22Rv1 (cell line): ENCODE measurements at regions not wholly inside any gene's neighbourhood (a gene's known extent, or its start where the extent isn't known, plus 50 kb on each side); places are given as distances from the start of the nearest gene placed in this dataset.

Source experiments
- H3K27ac ChIP-seq: fragments of 450-650 bp; 2 replicates; pipeline ENCODE4 v1.5.1; 2017
- ZFX ChIP-seq: fragments of 450-650 bp; IDR thresholded peaks from 2 replicates; pipeline ENCODE4 v1.6.1; 2017; ENCODE audit warnings: antibody characterized with exemption, borderline replicate concordance
- TF ChIP-seq, protein P1 (sequence below): fragments of 450-650 bp; IDR thresholded peaks from 2 replicates; pipeline ENCODE4 v1.5.1; 2017; ENCODE audit warnings: mild to moderate bottlenecking

DNA sequence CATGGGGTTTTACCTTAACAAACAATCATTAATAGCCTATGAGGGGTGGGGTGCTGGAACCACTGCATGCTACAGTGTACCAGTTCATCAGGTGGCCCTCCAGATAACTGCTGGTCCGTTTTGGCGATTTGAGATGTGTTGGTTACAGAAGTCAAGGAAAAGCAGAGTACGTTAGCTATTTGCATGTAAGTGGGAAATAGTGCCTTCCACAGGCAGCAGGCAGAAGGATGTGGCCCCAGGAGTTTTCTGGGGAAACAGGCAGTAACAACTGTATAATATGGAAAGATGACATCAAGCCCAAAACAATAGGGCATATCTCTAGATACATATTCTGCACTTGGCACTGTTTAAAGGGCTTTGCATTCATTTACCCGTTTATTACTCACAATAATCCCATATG, 245.7 kb downstream of the COL4A1 start:
- TF ChIP-seq, protein P1, sequence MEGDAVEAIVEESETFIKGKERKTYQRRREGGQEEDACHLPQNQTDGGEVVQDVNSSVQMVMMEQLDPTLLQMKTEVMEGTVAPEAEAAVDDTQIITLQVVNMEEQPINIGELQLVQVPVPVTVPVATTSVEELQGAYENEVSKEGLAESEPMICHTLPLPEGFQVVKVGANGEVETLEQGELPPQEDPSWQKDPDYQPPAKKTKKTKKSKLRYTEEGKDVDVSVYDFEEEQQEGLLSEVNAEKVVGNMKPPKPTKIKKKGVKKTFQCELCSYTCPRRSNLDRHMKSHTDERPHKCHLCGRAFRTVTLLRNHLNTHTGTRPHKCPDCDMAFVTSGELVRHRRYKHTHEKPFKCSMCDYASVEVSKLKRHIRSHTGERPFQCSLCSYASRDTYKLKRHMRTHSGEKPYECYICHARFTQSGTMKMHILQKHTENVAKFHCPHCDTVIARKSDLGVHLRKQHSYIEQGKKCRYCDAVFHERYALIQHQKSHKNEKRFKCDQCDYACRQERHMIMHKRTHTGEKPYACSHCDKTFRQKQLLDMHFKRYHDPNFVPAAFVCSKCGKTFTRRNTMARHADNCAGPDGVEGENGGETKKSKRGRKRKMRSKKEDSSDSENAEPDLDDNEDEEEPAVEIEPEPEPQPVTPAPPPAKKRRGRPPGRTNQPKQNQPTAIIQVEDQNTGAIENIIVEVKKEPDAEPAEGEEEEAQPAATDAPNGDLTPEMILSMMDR = no peak
- TF ChIP-seq ZFX = no peak
- H3K27ac ChIP-seq = no peak overlapping the region

DNA sequence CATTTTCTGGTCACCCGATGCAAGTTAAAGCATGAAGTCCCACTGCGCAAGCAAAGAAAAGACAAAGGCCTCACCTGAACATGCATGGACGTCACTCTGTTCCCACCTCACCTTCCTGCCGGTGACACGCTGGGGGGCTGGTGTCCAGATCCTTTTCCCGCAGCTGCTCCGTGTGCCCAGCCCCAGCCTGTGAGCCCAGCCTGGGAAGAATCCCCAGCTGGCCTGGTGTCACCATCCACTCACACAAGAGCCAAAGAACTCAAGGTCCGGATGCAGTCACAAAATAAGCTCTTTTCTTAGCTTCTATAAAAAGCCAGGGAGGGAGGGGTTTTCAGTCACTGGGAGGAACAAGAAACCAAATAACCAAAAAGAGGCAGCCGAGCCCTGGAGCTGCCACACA, 249.9 kb downstream of the COL4A1 start:
- no peak for TF ChIP-seq ZFX
- TF ChIP-seq, protein P1 = no peak
- no peak overlapping the region for H3K27ac ChIP-seq

DNA sequence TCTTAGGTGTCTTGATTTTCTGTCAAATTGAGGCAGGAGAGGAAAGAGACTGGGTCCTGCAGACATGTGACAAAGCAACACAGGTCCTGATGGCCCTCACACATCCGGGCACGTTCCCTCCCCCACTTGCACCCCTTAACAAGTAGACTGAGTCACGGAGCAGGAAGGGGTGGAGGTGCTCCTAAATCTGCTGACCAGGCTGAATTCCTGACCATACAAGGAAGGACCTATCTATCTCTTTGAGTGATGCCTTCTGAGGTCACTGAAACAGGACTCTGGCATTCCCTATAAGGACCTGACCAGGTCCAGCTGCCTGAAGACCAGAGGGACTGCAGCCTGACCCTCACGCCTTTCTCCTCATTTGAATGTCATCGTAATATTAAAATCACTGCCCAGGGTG, 250.3 kb downstream of the COL4A1 start:
- H3K27ac ChIP-seq = no peak overlapping the region
- TF ChIP-seq, protein P1 = no peak
- no peak for TF ChIP-seq ZFX

DNA sequence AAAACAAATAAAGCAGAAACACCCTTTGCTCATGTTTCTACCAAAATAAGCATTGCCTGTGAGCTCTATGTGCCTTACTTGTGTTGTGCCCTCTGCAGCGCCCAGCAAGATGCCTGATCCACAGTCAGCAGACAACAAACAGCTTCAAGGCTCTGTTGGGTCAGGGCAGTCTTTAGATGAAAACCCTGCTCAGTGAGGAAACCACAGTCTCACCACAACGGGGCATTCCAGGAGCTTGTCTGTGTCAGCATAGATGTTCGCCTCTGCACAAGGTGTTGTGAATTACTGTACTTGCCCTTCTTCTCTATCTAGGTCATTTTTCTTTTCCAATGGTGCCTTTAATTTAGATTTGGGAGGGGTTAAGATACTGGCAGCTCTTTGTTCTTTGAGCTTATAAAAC, 251.9 kb downstream of the COL4A1 start:
- no peak overlapping the region for H3K27ac ChIP-seq
- TF ChIP-seq, protein P1 = no peak
- no peak for TF ChIP-seq ZFX

DNA sequence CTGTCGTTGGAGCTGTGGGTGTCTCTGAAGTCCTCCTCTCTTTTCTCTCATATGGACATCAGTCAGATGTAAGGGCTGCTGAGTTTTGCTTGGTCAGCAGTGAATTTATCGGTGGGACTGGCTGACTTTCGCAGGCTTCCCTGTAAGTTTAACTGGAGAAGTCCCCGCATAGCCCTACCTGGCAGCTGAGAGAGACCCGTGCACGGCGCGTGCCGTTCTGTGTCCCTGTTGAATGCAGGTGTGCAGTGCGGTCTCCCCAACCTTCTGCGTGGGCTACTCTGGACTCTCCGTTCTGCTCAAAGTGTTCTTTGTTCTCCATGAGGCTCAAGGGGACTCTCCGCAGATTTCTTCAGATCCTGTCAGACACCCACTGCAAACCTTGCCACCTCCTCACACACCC, 252.9 kb downstream of the COL4A1 start:
- no peak overlapping the region for H3K27ac ChIP-seq
- TF ChIP-seq, protein P1 = no peak
- TF ChIP-seq ZFX = no peak

DNA sequence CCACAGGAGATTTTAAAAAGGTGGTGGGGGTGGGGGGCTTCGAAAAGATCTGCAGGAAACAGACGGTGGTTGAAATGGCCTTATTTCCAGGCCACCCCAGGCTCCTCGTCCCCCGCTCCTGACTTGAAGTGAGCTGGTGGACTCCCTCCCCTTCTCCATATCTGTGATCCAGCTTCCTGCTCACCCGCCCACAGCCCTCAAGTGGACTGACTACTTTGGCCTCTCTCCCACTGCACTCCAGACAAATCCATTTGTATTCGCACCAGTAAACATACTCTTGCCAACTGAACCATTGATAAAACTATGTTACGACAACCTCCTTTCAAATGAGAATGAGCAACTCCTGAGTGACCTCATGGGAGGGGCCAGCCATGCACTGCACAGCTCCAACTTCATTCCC, 259.5 kb downstream of the COL4A1 start:
- TF ChIP-seq ZFX = no peak
- TF ChIP-seq, protein P1 = no peak
- no peak overlapping the region for H3K27ac ChIP-seq

DNA sequence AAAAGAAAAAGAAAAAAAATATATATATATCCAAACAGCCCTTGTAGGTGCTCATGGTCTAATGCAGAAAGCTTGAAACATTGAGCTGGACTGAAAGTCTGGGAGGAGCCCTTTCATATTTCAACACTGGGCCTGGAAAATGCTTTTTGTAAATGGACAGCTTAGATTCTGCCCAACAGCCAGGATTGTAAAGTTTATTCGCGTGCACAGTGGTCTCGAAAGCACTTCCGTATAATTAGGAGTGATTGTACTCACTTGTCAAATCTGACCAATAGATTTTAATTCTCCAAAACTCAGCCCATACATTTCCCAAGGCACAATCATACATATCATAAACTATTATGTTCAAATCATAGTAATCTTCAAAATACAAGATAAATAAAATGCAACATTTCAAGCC, 260.1 kb downstream of the COL4A1 start:
- H3K27ac ChIP-seq = no peak overlapping the region

More for the DNA sequence above, 260.1 kb downstream of the COL4A1 start:
- TF ChIP-seq ZFX = no peak
- TF ChIP-seq, protein P1 = no peak
